Stimulated activated CD8-positive, alpha-beta memory T cell treated with anti-CD3 and anti-CD28 coated beads, Interleukin-2, amount 100 ng/mL, for 1 hour (primary cell): ENCODE measurements at regions not wholly inside any gene's neighbourhood (a gene's known extent, or its start where the extent isn't known, plus 50 kb on each side); places are given as distances from the start of the nearest gene placed in this dataset.

Experiments
- DNase-seq, 2 donors: peaks; one replicate each; pipeline ENCODE4 v3.0.0-alpha.2; 2020; ENCODE audit warnings: low read depth in 2 of 2

DNA sequence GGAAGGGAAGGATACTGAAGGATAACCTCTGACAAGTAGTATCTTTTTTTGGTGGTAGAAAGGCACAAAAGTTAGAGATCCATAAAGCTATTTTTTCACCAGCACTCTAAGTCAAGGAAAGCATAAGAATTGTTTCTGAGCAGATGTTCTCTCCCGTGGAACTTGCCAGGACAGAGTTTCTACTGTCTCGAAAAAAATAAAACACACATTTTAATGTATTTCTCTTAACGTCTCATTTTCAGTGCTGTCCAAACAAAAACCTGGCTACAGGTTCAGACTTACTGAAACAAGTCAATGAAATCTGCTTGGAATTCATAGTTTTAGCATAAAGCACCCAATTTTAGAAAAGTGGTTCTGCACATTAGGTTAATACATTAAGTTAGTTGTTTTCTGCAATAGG lies 338.3 kb downstream of the LTN1 start:
- no peak for DNase-seq

DNA sequence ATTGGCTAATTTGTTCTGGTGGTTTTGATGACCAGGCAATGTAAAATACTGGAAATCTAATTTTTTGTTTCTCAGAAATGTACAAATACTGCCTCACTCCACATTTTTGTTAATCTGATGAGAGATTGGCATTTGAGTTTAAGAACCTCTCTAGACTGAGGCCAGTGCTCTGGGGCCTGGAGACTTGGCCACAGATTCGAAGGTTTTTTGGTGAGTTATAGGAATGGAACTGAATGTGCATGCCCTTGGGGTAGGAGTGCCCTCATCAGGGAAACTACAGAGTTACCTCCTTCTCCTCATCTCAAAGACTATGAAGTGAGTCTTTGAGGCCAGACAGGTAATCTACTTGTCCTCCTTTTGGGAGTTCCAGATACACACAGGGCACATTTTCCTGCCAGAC lies 347.9 kb downstream of the LTN1 start:
- DNase-seq: no peak

DNA sequence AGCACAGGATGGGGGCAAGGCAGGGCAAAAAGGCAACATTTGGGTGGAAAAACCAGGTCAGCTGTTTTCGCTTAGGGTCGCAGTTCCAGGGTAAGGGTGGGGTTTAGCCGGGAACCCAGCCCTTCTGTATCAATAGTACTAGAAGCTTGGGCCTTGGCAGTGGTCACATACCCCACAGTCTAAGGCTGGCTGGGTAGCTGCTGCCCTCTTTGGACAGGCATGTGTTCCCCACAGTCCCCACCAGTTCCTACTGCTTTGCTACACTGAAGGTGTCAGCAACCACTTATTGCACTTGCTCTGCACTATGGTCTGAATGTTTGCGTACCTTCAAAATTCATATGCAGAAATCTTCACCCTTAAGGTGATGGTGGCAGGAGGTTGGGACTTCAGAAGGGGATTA lies 349.8 kb downstream of the LTN1 start:
- no peak for DNase-seq

DNA sequence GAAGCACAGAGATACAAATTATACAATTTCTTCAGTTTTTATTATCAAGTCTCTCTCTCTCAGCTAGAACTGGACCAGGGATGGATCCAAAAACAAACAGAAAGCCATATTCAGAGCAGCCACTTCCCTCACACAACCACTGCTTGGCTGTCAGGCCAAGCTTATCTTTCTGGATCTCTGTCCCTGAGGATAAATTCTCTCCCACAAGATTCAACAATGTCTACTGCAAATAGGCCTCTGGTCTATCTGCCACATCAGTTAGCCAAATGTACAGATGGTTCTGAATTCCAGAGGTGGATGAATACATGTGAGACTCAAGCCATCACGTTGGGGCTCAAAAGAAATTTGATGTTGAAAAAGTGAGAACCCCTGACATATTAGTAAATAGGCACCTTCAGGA lies 350.9 kb downstream of the LTN1 start:
- no peak for DNase-seq

DNA sequence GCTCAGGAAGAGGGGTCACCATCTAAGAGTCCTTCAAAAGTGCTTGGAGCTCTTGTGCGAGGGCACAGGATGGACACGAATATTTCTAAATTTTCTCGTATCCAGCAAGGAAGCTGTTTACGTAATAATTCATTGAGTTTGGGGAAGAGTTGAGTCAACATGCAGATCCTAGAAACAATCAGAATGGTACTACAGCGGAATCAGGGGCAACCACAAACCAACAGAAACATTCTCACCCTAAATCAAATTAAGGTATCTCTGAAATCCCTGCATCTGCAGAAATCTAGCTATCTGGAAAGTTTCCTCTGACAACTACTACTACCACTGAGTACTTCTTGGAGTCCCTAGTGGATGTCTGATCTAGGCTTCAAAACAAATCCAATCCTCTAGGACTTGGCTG lies 352.4 kb downstream of the LTN1 start:
- no peak for DNase-seq

DNA sequence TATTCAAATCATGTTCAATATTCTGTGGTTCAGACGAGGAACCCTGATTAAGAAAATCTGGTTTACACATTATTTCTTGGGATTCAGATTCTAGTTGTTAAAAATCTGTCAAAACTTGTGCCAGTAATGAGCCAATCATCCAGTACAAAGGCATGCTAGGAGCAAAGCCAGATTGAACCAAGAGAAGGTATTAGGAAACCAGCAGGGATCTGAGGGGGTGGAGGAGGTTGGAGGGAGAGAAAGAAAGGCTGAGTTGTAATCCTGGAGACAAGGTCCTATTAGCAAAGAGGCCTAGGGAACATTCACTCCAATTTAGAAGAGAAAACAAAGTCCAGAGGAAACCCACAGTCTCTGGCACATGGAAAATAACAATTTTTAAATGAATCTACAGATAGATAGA lies 352.9 kb downstream of the LTN1 start:
- no peak for DNase-seq

DNA sequence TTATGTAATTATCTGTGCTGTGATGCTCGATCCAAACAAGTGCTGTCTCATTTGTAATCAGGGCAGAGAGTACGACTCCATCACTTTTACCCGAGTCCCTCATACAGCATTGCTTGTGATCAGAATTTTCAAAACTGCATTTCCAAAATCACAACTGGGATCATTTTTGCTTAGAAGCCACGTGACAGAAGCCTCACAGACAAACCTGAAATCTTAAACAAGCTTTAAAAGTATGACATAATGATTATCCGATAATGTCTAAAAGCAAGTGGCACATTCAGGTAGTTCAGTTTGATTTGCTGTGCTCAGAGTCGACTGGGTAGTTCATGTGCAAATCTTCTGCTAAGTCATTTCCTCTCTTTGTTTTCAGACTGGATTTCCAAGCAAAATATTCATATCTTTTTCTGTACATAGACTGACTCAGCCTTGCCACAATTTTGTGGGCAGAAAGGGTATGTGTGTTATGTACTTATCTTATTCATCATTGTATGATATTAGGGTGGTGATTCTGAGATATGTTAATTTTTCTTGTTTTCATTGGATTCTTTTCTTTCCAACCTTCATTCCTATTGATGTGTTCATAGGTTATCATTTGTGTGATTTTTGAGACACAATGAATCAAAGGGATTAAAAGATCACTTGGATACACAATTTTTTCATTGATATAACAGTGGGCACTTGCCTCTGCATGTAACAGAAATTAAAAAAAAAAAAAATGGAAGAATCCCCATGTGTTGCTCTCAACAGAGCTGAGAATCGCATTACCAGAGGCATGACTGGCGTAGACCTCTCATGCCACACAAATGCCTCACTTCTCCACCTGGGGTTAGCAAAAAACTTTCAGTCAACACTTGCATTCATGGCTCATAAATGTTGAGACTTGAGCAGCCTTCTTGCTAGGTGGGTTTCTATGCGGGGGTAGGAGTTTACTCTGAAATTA lies 355.7 kb downstream of the LTN1 start:
- no peak for DNase-seq

DNA sequence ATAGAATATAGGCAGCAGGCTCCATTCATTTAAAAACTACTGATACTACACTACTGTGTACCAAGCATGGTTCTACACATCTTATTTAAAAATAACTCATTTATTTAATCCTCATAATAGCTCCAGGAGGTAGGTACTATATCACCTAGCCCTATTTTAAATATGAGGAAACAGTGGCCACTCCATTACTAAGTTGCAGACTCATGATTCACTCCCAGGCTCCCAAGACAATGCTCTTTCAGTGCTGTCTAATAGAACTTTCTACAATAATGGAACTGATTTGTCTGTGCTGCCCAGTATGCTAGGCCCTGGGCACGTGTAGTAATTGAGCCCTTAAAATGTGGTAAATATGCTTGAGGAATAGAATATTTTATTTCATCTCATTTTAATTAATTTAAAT lies 357.1 kb downstream of the LTN1 start:
- no peak for DNase-seq

DNA sequence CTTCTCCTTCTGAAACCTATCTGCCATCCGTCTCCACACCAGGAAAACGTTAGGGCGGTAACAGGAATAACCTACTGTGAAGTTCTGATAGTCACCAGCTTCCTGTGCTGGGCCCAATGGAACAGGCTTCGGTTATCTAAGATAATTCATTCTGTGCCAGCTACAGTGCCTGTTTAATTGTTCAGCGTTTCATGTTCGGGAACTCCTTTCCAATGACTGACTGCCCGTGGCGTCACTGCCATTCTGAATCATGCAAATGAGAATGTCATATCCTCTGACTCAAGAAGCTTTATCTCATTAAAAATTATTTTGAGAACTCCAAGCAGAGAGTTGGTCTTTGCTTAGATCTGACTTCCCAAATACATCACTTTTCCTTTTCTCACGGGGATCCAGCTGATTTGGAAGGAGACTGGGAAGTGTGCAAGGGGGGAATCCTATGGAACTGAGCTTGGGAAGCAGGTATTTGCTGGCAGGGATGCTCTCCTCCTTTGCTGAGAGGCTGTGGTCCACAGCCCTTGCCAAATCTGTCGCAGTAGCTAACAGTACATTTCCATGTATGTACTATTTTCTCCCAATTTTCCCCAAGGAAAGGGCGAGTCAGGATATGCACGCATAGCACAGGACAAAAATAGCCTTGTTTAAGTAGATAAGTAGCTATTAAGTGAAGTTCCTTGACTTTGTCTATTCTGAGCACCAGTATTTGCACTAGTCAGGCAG lies 358.7 kb downstream of the LTN1 start:
- no peak for DNase-seq

DNA sequence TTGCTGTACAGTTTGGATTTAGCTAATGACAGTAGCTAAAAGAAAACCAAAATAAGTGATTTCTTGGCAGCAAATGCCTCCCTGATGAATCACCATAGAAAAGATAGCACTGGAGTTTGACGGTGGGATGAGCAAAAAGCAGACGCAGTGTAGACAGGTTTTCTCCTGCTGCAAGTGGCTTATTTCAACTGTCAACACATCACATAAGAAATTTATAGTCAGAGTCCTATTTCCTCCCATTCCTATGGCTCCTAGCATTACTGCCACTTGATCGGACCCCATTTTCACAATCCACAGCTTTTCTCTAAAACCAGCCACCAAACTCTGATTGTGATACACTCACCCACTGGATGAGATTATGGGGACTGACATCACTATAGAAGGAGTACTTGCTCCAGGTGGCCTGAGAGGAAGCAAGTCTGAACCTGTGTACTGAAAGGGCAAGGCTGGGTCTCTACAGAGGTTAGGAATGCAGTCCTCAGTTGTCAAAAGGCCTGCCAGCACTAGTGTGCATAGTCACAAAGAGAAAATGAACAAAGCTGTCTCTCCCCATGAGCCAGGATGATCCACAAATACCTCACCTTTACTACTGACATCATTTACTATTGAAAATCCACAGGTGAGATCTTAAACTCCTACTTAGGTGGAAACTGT lies 359.8 kb downstream of the LTN1 start:
- DNase-seq: no peak

DNA sequence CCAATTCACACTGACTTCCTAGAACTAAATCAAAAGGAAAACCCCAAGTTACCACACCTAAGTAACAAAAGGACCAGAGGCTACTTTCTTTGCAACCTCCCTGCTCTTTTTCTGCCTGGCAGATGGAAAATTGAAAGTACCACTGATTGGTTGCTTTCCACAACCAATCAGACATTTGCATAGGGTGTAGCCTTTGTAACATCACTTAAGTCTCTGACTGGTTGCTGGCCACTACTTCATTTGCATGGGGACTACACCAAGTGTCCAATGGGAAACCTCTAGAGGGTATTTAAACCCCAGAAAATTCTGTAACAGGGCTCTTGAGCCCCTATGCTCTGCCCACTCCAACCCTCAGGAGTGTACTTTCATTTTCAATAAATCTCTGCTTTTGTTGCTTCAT lies 365.0 kb downstream of the LTN1 start:
- DNase-seq: no peak

DNA sequence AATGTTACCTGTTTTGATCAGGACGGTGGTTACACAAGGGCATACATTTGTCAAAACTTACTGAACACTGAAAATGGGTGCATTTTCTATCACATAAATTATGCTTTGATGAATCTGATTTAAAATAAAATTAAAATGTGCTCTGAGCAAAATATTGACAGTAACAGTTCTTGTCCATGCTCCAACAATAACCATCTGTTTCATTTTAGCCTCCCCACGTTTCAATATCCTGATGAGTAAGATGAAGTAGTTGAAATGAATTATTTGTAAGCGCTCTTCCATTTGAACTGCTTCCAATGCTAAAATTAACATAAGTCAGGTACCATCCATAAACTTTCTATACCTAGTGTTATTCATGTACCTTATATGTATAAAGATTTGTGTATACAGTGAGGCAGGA lies 365.4 kb downstream of the LTN1 start:
- no peak for DNase-seq

DNA sequence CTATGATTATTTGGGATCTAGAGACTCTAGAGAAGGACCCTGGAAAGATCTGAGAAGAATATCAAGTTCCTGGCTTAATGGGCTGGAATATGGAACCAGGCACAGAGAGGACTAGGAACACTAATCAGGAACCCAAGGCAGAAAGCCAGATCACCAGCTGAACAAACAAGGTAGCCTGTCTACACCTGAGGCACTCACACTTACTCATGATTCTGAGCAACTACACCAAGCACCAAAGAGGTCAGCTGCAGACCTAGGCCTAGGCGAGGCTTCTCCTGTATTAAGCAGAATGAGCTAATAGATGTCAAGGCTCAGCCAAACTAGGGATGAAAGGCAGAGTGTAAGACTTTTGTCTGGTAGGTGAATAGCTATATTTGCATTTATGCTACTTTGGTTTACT lies 368.1 kb downstream of the LTN1 start:
- no peak for DNase-seq

DNA sequence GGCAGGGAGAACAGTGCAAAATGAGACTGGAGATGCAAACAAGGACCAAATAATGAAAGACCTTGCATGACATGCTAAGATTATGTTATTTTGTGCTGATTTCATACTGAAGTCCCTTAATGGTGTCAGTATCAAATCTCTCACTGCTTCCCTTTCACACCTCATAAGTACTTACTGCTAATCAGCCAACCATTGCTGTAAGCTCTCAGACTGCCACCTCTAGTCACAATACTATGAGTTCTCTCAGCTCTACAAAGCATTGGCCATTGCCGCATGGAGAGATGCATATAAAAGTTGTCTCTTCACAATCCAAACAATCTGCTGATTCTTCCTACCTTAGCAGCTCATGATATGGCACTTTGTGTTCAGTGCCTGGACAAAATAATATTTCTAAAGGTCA lies 375.4 kb downstream of the LTN1 start:
- no peak for DNase-seq

DNA sequence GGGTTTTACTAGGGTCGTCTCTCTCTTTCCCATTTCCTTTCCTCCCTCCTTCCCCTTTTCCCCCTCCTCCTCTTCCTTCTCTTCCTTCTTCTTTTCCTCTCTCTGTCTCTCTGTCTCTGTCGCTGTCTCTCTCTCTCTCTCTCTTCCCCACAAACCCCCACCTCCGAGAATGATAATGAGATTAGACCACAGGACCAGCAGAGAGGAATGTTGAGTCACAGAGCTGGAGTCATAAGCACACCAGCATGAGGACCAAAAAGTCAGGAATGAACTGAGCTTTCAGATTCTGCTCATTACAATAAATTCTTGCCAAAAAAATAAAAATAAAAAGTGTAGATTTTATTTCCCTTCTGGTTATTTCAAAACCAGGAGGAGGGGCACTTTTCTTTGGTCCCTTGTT lies 377.4 kb downstream of the LTN1 start:
- no peak for DNase-seq

DNA sequence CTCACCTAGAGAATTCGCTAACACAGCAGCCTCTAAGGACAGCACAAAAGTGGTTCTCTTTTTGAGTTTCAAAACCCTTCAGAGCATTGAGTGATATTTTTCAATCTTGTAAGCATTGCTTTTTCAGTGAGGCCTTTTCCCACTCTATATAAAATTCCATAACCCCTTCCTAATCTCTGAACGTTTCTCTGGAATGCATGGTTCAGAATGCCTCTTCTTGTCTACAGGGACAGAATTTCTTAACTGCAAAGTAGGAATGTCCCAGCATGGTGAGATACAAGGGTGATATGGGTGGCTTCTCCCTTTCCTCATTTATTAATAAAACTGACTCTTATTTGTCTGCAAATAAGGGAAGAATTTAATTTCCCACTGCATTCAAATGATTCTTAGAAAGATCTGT lies 377.9 kb downstream of the LTN1 start:
- DNase-seq: no peak

DNA sequence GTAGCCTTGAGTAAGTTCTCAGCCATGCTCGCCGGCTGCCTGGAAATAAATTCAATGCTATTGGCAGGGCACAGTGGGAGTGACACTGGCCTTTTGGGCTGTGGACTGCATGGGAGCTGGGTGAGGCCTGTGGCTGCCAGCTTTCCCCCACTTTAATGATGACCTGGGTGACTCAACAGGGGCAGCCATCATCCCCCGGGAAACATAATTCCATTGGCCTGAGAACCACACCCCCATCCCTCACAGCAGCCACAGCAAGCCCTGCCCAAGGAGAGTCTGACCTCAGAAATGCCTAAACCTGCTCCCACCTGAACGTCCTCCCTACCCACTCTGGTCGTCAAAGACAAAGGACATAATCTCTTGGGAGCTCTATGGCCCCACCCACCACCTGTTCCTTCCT lies 384.0 kb downstream of the LTN1 start:
- DNase-seq: no peak

DNA sequence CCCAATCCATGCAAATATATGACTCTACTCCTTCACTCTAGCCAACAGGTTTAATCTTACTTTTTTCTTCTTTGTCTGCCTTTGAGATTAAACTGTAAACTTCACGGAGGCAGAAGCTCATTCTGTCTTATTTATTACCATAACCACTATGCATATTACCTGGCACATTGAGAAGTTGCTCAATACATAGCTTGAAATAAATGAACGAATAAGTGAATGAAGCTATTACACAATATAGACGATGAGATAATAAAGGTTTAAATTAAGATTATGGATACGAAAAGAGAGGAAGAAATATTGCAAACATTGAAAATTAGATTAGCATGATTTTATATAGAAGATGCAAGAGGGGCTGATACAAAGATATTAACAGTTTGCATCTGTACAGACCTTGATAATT lies 385.1 kb downstream of the LTN1 start:
- DNase-seq: no peak

DNA sequence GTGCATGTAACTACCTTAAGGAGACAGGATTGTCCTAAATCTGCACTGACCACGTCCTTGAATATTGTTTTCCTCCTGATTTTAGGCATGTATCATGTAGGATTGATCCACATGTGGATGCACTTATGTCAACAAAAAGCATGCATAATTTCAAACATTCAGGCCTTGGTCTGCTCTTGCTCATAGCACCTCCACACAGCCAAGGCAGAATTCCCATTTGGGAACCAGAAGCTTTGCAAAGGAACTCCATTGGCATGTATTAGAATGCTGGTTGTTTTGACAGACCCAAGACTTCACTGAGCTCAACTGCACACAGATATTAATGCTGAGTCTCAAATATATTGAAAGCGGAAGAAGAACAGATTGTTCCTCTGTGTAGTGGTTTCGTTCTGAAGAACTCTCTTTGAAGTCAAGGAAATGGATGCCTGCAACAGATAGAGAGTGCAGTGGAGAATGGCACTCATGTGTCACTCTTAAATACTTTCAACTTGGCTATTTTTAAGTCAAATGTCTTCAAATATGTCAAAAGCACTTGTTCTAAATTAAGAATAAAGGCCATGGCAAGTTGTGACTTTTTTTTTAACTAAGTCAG lies 387.6 kb downstream of the LTN1 start:
- no peak for DNase-seq

DNA sequence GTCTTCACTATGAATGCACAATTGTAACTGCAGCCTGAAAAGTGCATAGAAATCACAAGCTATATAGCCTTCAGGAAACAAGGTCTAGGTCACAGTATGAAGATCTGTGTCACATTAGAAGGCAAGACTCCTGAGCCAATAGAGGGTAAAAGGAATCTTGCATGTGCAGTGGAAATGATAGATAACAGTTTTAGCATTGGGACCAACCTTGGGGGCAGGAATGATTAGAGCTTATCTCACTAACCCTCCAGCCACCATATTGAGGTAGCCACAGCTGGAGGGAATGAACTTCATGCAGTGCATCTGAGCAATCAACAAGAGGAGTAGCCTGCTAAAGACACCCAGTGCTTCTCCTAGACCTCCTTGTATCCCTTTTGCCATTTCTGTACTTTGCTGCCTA lies 390.1 kb downstream of the LTN1 start:
- no peak for DNase-seq

DNA sequence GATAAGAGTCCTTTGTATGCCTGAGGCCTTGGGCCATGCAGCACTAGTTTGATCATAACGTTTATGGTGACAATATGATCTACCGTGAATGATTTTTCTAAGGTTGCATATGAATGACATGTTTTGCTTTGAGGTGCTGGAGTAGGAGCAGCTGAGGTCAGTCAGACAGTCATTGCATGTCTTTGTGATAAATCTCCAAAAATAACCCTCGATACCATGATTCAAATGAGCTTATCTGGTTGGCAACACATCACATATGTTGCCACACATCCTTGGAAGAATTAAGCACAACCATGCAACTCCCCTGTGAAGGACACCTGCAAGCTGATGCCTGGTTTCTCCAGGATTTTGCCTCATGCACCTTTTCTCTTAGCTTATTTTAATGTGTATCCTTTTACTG lies 394.5 kb downstream of the LTN1 start:
- no peak for DNase-seq

DNA sequence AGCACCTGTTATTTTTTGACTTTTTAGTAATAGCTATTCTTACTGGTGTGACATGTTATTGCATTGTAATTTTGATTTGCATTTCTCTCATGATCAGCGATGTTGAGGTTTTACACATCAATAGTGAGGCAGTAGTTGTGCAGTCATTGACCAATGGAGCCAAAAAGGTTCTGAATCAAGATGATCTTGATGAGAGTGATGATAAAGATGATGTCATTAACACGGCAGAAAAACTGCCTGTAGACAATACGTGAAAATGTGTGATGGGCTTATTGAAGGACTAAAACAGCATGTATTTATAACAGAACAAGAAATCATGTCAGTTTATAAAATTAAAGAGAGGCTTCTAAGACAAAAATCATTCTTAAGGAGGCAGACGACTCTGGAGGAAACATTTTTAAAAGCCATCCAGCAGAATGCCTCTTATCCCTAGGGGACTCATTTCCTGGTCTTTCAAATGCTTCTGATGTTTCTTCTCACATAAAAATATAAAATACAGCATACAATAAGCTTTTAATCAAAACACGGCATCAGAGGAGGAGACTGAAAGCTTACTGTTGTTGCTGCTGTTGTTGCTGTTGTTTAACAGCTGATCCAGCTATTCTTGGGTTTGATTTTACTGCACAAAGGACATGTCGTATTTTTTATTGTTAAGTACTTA lies 400.3 kb downstream of the LTN1 start:
- DNase-seq: no peak
